ENCODE measurements at regions not wholly inside any gene's neighbourhood (a gene's known extent, or its start where the extent isn't known, plus 50 kb on each side); places are given as distances from the start of the nearest gene placed in this dataset.

- Histone ChIP-seq H3K27ac (ENCODE audit: low read depth, low read length) (no peak overlapping the region), H3K4me1 (ENCODE audit: insufficient read depth, low read length) (no peaks in the 10 kb centered on the region), H3K27me3 (ENCODE audit: insufficient read depth, low read length) (no peaks in the 10 kb centered on the region), H3K4me3 (ENCODE audit: insufficient read depth, low read depth, low read length) (no peak overlapping the region), H3K4me2 (ENCODE audit: low read length) (no peak overlapping the region), H3K9ac (ENCODE audit: low read length) (no peak overlapping the region), H3K9me3 (ENCODE audit: insufficient read depth, low read depth, low read length) (no peaks in the 10 kb centered on the region), H2AFZ (ENCODE audit: low read depth, low read length) (no peak overlapping the region), H3K79me2 (ENCODE audit: insufficient read depth, low read length) (no peaks in the 10 kb centered on the region), H4K20me1 (ENCODE audit: insufficient read depth, low read length) (no peaks in the 10 kb centered on the region), H3K36me3 (ENCODE audit: insufficient read depth, low read length) (no peaks in the 10 kb centered on the region)
- Mint-ChIP-seq H3K4me3 (ENCODE audit: unreplicated experiment) (no peak overlapping the region), H3K4me1 (ENCODE audit: low read depth, unreplicated experiment) (no peaks in the 10 kb centered on the region), H3K27ac (ENCODE audit: unreplicated experiment) (no peak overlapping the region), H3K9me3 (ENCODE audit: unreplicated experiment) (peaks cover 2% of the 10 kb centered on the region), H3K27me3 (ENCODE audit: low read depth, unreplicated experiment) (no peaks in the 10 kb centered on the region), H3K36me3 (ENCODE audit: low read depth, unreplicated experiment) (peaks cover 2% of the 10 kb centered on the region)
- no peak for DNase-seq (ENCODE audit: low read depth)
- no peak for FAIRE-seq
- TF ChIP-seq CTCF (IDR thresholded peaks at IDR 0.05; ENCODE audit: insufficient read depth, low read depth, low read length) (no peak), EZH2 (IDR thresholded peaks at IDR 0.05; ENCODE audit: insufficient read depth, low read length) (no peak)
These were observed 133.0 kb downstream of the LCA5 start for GRCh38 chr6:79404261-79404660.

GRCh38 chr6:79403563-79403962 is 133.7 kb downstream of the LCA5 start:
- H3K4me3 Mint-ChIP-seq (ENCODE audit: unreplicated experiment) = no peak overlapping the region
- H3K4me1 ChIP-seq (ENCODE audit: insufficient read depth, low read length) = no peaks in the 10 kb centered on the region
- FAIRE-seq (no peak), DNase-seq (ENCODE audit: low read depth) (no peak)
- no peak overlapping the region for H2AFZ ChIP-seq (ENCODE audit: low read depth, low read length)
- H3K27ac Mint-ChIP-seq (ENCODE audit: unreplicated experiment) = no peak overlapping the region
- H3K27ac ChIP-seq (ENCODE audit: low read depth, low read length) = no peak overlapping the region
- H3K9me3 ChIP-seq (ENCODE audit: insufficient read depth, low read depth, low read length) = no peaks in the 10 kb centered on the region
- H4K20me1 ChIP-seq (ENCODE audit: insufficient read depth, low read length) = no peaks in the 10 kb centered on the region
- H3K36me3 Mint-ChIP-seq (ENCODE audit: low read depth, unreplicated experiment) = peaks cover 2% of the 10 kb centered on the region
- no peak overlapping the region for H3K4me3 ChIP-seq (ENCODE audit: insufficient read depth, low read depth, low read length)
- no peaks in the 10 kb centered on the region for H3K79me2 ChIP-seq (ENCODE audit: insufficient read depth, low read length)
- TF ChIP-seq EZH2 (IDR thresholded peaks at IDR 0.05; ENCODE audit: insufficient read depth, low read length) (no peak), CTCF (IDR thresholded peaks at IDR 0.05; ENCODE audit: insufficient read depth, low read depth, low read length) (no peak)
- no peaks in the 10 kb centered on the region for H3K27me3 Mint-ChIP-seq (ENCODE audit: low read depth, unreplicated experiment)
- H3K9ac ChIP-seq (ENCODE audit: low read length) = no peak overlapping the region
- H3K27me3 ChIP-seq (ENCODE audit: insufficient read depth, low read length) = no peaks in the 10 kb centered on the region
- H3K4me1 Mint-ChIP-seq (ENCODE audit: low read depth, unreplicated experiment) = no peaks in the 10 kb centered on the region
- H3K4me2 ChIP-seq (ENCODE audit: low read length) = no peak overlapping the region
- H3K36me3 ChIP-seq (ENCODE audit: insufficient read depth, low read length) = no peaks in the 10 kb centered on the region
- H3K9me3 Mint-ChIP-seq (ENCODE audit: unreplicated experiment) = peaks cover 2% of the 10 kb centered on the region

DNA sequence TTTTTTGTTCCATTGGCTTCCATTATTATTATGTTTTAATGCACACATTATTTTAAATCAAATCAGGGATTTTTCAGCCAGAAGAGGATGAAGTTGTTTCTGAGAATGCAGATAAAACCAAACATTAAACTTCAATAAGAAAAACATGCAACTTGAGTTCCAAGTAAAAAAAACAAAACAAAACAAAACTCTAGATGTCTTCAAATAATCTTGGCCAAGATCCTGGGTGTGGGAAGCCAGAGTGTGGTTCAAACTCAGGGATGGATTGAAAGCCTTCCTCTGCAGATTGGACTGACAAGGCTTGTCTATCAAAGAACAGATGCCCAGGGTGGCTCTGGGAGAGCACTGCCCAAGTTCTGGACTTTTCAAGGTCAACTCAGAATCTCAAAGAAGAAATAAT is 134.1 kb downstream of the LCA5 start:
- DNase-seq (ENCODE audit: low read depth) (no peak), FAIRE-seq (no peak)
- Histone ChIP-seq H4K20me1 (ENCODE audit: insufficient read depth, low read length) (no peaks in the 10 kb centered on the region), H3K27me3 (ENCODE audit: insufficient read depth, low read length) (no peaks in the 10 kb centered on the region), H3K27ac (ENCODE audit: low read depth, low read length) (no peak overlapping the region), H3K4me3 (ENCODE audit: insufficient read depth, low read depth, low read length) (no peak overlapping the region), H3K36me3 (ENCODE audit: insufficient read depth, low read length) (no peaks in the 10 kb centered on the region), H2AFZ (ENCODE audit: low read depth, low read length) (no peak overlapping the region), H3K4me1 (ENCODE audit: insufficient read depth, low read length) (no peaks in the 10 kb centered on the region), H3K4me2 (ENCODE audit: low read length) (no peak overlapping the region), H3K9me3 (ENCODE audit: insufficient read depth, low read depth, low read length) (no peaks in the 10 kb centered on the region), H3K9ac (ENCODE audit: low read length) (no peak overlapping the region), H3K79me2 (ENCODE audit: insufficient read depth, low read length) (no peaks in the 10 kb centered on the region)
- Mint-ChIP-seq H3K4me3 (ENCODE audit: unreplicated experiment) (no peak overlapping the region), H3K4me1 (ENCODE audit: low read depth, unreplicated experiment) (no peaks in the 10 kb centered on the region), H3K9me3 (ENCODE audit: unreplicated experiment) (peaks cover 2% of the 10 kb centered on the region), H3K36me3 (ENCODE audit: low read depth, unreplicated experiment) (peaks cover 2% of the 10 kb centered on the region), H3K27ac (ENCODE audit: unreplicated experiment) (no peak overlapping the region), H3K27me3 (ENCODE audit: low read depth, unreplicated experiment) (no peaks in the 10 kb centered on the region)
- no peak for TF ChIP-seq CTCF (IDR thresholded peaks at IDR 0.05; ENCODE audit: insufficient read depth, low read depth, low read length)
- TF ChIP-seq EZH2 (IDR thresholded peaks at IDR 0.05; ENCODE audit: insufficient read depth, low read length) = no peak

Data from astrocyte (in vitro differentiated cells and primary cell).